A673 (cell line): ENCODE measurements at regions not wholly inside any gene's neighbourhood (a gene's known extent, or its start where the extent isn't known, plus 50 kb on each side); places are given as distances from the start of the nearest gene placed in this dataset.

Experiments
- BruUV-seq: library from RNA; stranded (reverse); fragments of 400-500 nt; replicated peaks from 2 replicates; lab custom pipeline; 2021; lab: Mats Ljungman, UMichigan
- CTCF ChIA-PET: fragments of 300-600 bp; sonication (Branson Sonifier 250); formaldehyde crosslinking; loops from one replicate; lab custom pipeline; 2022; ENCODE audit warnings: antibody characterized with exemption; lab: Charles Lee
- POLR2A ChIA-PET: fragments of 300-600 bp; sonication (Branson Sonifier 250); formaldehyde crosslinking; loops from one replicate; lab custom pipeline; 2022; ENCODE audit warnings: antibody characterized with exemption; ENCODE audit not compliant: low non-redundant PET; lab: Charles Lee
- DNase-seq: peaks from one replicate; pipeline ENCODE4 v3.0.0-alpha.2; 2015; ENCODE audit warnings: low spot score
- H3K27ac ChIP-seq: fragments of 200-600 bp; sonication (generic); 2 replicates; pipeline ENCODE4 v1.5.1; 2016; ENCODE audit warnings: mixed run types, low read depth, mild to moderate bottlenecking, mixed read lengths, antibody characterized with exemption, low read length; ENCODE audit not compliant: poor library complexity, severe bottlenecking
- H3K27me3 ChIP-seq: fragments of 200-600 bp; sonication (generic); replicated peaks from 2 replicates; pipeline ENCODE4 v1.6.1; 2017; ENCODE audit warnings: mixed run types, low read depth, mild to moderate bottlenecking, mixed read lengths, antibody characterized with exemption, low read length; ENCODE audit not compliant: insufficient read depth, poor library complexity
- H3K36me3 ChIP-seq: fragments of 200-600 bp; sonication (generic); 2 replicates; pipeline ENCODE4 v1.6.1; 2016; ENCODE audit warnings: mixed run types, mild to moderate bottlenecking, mixed read lengths, antibody characterized with exemption, low read length; ENCODE audit not compliant: insufficient read depth, poor library complexity, severe bottlenecking
- H3K4me1 ChIP-seq: fragments of 200-600 bp; sonication (generic); 2 replicates; pipeline ENCODE4 v1.6.1; 2017; ENCODE audit warnings: mixed run types, mild to moderate bottlenecking, mixed read lengths, antibody characterized with exemption, low read length; ENCODE audit not compliant: insufficient read depth, poor library complexity, severe bottlenecking
- H3K4me3 ChIP-seq: fragments of 200-600 bp; sonication (generic); 2 replicates; pipeline ENCODE4 v1.5.1; 2016; ENCODE audit warnings: low read depth, mixed run types, mild to moderate bottlenecking, mixed read lengths, low read length; ENCODE audit not compliant: poor library complexity, severe bottlenecking
- H3K9me3 ChIP-seq: fragments of 200-600 bp; sonication (generic); 2 replicates; pipeline ENCODE4 v1.6.1; 2016; ENCODE audit warnings: mixed run types, low read depth, mild to moderate bottlenecking, mixed read lengths, antibody characterized with exemption, low read length; ENCODE audit not compliant: poor library complexity, severe bottlenecking
- EZH2 ChIP-seq: fragments of 200-600 bp; sonication (generic); IDR thresholded peaks from 2 replicates; pipeline ENCODE4 v1.6.1; 2017; ENCODE audit warnings: borderline replicate concordance, low read depth, mild to moderate bottlenecking, mixed read lengths, antibody characterized with exemption, low read length; ENCODE audit not compliant: poor library complexity, severe bottlenecking
- intact Hi-C: fragments of 100-400 bp; cut with micrococcal nuclease; formaldehyde crosslinking; loops from one replicate; pipeline ENCODE4 v1.10.0; 2022; ENCODE audit not compliant: unreplicated experiment
- TF ChIP-seq, protein P1 (sequence below): fragments of 300-800, 200-600 bp; sonication (generic); conservative IDR thresholded peaks from 2 replicates; pipeline ENCODE4 v1.5.1; 2017; ENCODE audit warnings: low read depth, mild to moderate bottlenecking, antibody characterized with exemption, low read length, moderate library complexity, mixed read lengths

DNA sequence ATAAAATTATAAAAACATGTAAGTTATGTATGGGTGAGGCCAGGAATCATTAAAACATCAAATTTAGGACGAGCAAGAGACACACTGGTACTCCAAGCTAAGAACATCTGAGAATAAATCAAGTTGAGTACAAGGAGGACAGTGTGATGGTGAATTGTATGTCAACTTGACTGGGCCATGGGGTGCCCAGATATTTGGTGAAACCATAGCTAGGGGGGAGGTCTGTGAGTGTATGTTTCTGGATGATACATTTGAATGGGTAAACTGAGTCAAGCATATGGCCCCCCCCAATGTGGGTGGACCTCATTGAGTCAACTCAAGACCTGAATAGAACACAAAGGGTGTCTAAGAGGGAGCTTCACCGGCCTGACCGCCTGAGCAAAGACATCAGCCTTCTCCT lies 115.3 kb upstream of the BCOR start:
- H3K36me3 ChIP-seq = no peaks in the 10 kb centered on the region
- no peaks in the 10 kb centered on the region for H3K4me1 ChIP-seq
- intact Hi-C loops = no loop called here
- ChIA-PET POLR2A (no interaction called here), CTCF (no interaction called here)
- TF ChIP-seq EZH2 = no peak
- TF ChIP-seq, protein P1, sequence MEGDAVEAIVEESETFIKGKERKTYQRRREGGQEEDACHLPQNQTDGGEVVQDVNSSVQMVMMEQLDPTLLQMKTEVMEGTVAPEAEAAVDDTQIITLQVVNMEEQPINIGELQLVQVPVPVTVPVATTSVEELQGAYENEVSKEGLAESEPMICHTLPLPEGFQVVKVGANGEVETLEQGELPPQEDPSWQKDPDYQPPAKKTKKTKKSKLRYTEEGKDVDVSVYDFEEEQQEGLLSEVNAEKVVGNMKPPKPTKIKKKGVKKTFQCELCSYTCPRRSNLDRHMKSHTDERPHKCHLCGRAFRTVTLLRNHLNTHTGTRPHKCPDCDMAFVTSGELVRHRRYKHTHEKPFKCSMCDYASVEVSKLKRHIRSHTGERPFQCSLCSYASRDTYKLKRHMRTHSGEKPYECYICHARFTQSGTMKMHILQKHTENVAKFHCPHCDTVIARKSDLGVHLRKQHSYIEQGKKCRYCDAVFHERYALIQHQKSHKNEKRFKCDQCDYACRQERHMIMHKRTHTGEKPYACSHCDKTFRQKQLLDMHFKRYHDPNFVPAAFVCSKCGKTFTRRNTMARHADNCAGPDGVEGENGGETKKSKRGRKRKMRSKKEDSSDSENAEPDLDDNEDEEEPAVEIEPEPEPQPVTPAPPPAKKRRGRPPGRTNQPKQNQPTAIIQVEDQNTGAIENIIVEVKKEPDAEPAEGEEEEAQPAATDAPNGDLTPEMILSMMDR = no peak
- H3K4me3 ChIP-seq = no peak overlapping the region
- DNase-seq = no peak
- no peak overlapping the region for H3K27ac ChIP-seq
- no TSS peak for BruUV-seq
- H3K9me3 ChIP-seq = no peaks in the 10 kb centered on the region
- no peaks in the 10 kb centered on the region for H3K27me3 ChIP-seq

DNA sequence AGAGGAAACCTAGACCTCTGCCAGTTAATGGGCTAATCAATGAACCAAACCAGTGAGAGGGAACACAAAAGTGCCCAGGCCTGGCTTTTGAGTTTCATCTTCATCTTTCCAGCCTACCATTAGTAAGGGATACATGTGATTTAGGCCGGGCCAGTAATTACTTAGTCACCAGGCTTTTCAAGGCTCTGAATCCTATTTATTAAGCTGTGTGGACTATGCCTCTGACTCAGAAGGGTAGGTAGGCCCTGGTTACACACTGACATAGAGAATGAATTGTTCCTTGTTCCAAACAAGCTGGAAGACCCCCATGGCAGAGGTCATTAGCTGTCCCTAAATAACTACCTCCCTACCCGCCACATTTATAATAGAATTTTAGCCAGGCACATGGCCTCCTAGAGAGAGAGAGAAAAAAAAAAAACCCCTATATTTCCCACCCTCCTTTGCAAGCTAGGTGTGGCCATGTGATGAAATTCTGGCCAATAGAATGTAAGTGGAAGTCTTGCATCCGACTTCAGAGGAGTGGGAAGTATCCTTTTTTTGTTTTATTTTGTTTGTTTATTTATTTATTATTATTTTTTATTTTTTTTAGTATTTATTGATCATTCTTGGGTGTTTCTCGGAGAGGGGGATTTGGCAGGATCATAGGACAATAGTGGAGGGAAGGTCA lies 112.3 kb upstream of the BCOR start:
- Histone ChIP-seq H3K36me3 (no peaks in the 10 kb centered on the region), H3K4me1 (no peaks in the 10 kb centered on the region), H3K27ac (no peak overlapping the region), H3K9me3 (no peaks in the 10 kb centered on the region), H3K27me3 (no peaks in the 10 kb centered on the region), H3K4me3 (no peak overlapping the region)
- no TSS peak for BruUV-seq
- POLR2A ChIA-PET = no interaction called here
- DNase-seq = no peak
- intact Hi-C loops = no loop called here
- CTCF ChIA-PET = no interaction called here
- no peak for TF ChIP-seq EZH2
- TF ChIP-seq, protein P1 = no peak

DNA sequence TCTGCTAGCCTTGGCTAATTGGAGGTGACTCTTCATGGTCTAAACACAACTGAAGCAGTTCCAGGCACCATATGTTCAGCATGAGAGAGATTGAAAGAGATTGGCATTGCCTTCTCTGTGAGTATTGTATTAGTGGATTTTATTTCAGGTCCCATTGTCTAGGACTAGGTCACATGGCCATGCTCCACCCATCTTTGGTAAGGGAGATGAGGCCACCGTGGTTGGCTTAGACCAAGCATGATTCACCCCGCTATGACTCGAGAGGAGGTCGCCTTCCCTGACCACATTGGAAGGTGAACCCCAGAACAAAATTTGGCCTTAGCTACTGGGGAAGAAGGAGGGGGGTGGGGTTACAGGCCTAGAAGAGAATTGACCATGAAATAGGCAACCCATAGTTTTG lies 109.9 kb upstream of the BCOR start:
- intact Hi-C loops = no loop called here
- POLR2A ChIA-PET = no interaction called here
- Histone ChIP-seq H3K36me3 (no peaks in the 10 kb centered on the region), H3K27me3 (no peaks in the 10 kb centered on the region), H3K9me3 (no peaks in the 10 kb centered on the region), H3K4me1 (no peaks in the 10 kb centered on the region), H3K4me3 (no peak overlapping the region), H3K27ac (no peak overlapping the region)
- no peak for TF ChIP-seq EZH2
- TF ChIP-seq, protein P1 = no peak
- CTCF ChIA-PET = interaction anchor here (0.7 kb wide), 1 partner anchor 29 kb away, joined by 3 read pairs; no protein-coding TSS in a partner anchor
- no peak for DNase-seq
- BruUV-seq = no TSS peak
